Right lobe of liver (tissue), 6 donors: ENCODE measurements at regions not wholly inside any gene's neighbourhood (a gene's known extent, or its start where the extent isn't known, plus 50 kb on each side); places are given as distances from the start of the nearest gene placed in this dataset.

ENCODE experiments used
- ATAC-seq, 4 donors: fragments of 200-7000 bp; cut with Tn5 transposase; one replicate each; pipeline ENCODE4 v1.9.1; 2020; ENCODE audit warnings: mild to moderate bottlenecking in 4 of 4, moderate library complexity in 4 of 4
- DNase-seq, 3 donors: peaks; one replicate each; pipeline ENCODE4 v3.0.0-alpha.2; 2020
- H3K27ac ChIP-seq, 3 donors: fragments of 200-600 bp; one replicate each; pipeline ENCODE4 v1.8.0; 2022
- H3K27me3 ChIP-seq, 2 donors: fragments of 200-600 bp; one replicate each; pipeline ENCODE4 v1.8.0; 2022
- H3K36me3 ChIP-seq, 4 donors: fragments of 200-600 bp; sonication (generic) in 1 of 4; one replicate each; pipeline versions ENCODE4 v1.5.1 to v1.8.0; 2017 to 2022; ENCODE audit warnings: control low read depth in 1 of 4
- H3K4me1 ChIP-seq, 4 donors: fragments of 200-600 bp; sonication (generic) in 1 of 4; one replicate each; pipeline versions ENCODE4 v1.5.1 to v1.8.0; 2017 to 2022; ENCODE audit warnings: control low read depth in 1 of 4
- H3K4me3 ChIP-seq, 3 donors: fragments of 200-600 bp; one replicate each; pipeline ENCODE4 v1.8.0; 2022
- H3K9me3 ChIP-seq, 4 donors: fragments of 200-600 bp; sonication (generic) in 1 of 4; one replicate each; pipeline versions ENCODE4 v1.5.1 to v1.8.0; 2017 to 2022; ENCODE audit warnings: control low read depth in 1 of 4
- POLR2A ChIP-seq: fragments of 450-650 bp; IDR thresholded peaks from one replicate; pipeline ENCODE4 v1.6.1; 2017; ENCODE audit warnings: antibody characterized with exemption, mild to moderate bottlenecking
- WGBS: methylation state at CpG from one replicate; pipeline ENCODE4 v1.1.6; 2018; ENCODE audit warnings: low coverage, low lambda C conversion rate; ENCODE audit not compliant: insufficient coverage; ENCODE audit errors: missing lambda C conversion rate; 5-methylcytosine and 5-hydroxymethylcytosine counted together
- intact Hi-C, 2 donors: fragments of 100-400 bp; cut with DNase I; formaldehyde crosslinking; loops; one replicate each; pipeline versions ENCODE4 v1.11.2 to v1.14.1; 2022
- TF ChIP-seq, protein P1 (sequence below), 4 donors: fragments of 200-600 bp in 3 of 4; fragments of 450-650 bp in 1 of 4; IDR thresholded peaks; one replicate each; pipeline versions ENCODE4 v1.5.1 to v1.8.0; 2016 to 2022; ENCODE audit warnings: antibody characterized with exemption in 4 of 4, mild to moderate bottlenecking in 2 of 4
- donor health status: DM: no; HTN: yes; CAD: no.
- donor health status: DM: no; HTN: no; CAD: no.
- donor health status: DM: no; HTN: no; CAD: no.
- donor health status: DM: no; HTN: yes; CAD: no.
- donor health status: DM: no; HTN: yes; CAD: no.

DNA sequence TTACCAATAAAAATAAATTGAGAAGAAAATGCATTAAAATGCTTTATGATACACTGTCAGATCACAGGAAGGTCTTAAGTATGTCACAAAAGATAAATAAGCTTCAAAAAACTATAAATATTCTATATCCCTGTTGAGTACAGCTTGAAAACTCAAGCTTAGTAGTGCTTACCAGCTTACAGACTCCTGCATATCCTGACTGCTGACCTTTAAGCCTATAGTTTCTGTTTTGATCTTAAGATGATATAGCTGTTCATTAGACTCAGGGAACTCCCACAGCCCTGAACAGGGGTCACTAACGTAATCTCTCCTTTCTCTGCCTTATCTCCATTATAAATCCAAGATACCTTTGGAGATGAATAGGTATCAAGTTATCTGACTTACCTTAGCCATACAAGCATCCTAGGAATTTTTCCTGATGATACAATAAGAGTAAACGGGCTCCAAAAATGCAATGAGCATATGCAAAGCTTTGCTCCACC, 93.7 kb upstream of the RBBP8 start:
- Histone ChIP-seq H3K36me3 (no peaks in the 10 kb centered on the region), H3K9me3 (no peaks in the 10 kb centered on the region), H3K4me3 (no peak overlapping the region), H3K27me3 (no peaks in the 10 kb centered on the region), H3K27ac (no peak overlapping the region), H3K4me1 (no peaks in the 10 kb centered on the region)
- no peak for TF ChIP-seq POLR2A
- TF ChIP-seq, protein P1, sequence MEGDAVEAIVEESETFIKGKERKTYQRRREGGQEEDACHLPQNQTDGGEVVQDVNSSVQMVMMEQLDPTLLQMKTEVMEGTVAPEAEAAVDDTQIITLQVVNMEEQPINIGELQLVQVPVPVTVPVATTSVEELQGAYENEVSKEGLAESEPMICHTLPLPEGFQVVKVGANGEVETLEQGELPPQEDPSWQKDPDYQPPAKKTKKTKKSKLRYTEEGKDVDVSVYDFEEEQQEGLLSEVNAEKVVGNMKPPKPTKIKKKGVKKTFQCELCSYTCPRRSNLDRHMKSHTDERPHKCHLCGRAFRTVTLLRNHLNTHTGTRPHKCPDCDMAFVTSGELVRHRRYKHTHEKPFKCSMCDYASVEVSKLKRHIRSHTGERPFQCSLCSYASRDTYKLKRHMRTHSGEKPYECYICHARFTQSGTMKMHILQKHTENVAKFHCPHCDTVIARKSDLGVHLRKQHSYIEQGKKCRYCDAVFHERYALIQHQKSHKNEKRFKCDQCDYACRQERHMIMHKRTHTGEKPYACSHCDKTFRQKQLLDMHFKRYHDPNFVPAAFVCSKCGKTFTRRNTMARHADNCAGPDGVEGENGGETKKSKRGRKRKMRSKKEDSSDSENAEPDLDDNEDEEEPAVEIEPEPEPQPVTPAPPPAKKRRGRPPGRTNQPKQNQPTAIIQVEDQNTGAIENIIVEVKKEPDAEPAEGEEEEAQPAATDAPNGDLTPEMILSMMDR (IDR thresholded peaks at IDR 0.05) = no peak
- intact Hi-C loops = no loop called here
- WGBS = 80% methylated on average over 2 of the region's 2 CpGs
- ATAC-seq (no peak), DNase-seq (no peak)

DNA sequence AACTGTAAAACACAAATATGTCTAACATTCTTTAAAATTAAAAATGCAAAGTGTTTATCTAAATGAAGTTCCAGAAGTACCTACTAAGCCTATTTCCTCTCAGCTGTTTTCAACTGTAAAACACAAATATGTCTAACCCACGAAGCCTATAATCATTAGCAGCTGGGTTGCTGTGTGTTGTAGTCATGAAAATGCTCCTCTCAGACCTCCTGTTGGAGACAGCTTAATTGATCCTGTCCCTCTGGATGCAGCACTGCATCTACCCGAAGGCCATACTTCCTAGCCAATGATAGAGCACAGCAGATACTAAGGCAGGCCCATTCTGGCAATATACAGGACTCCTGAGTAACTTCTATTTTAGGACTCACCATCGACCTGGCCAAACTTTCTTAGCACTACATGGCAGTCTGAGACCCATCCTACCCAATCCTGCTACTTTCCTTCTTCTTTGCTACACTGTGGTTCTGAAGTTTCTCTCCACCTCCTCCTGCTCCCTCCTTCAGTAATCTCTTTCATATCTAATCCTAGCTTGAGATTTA, 92.5 kb upstream of the RBBP8 start:
- no peak for TF ChIP-seq POLR2A
- TF ChIP-seq, protein P1 (IDR thresholded peaks at IDR 0.05) = no peak
- Histone ChIP-seq H3K27me3 (no peaks in the 10 kb centered on the region), H3K4me1 (no peaks in the 10 kb centered on the region), H3K9me3 (no peaks in the 10 kb centered on the region), H3K36me3 (no peaks in the 10 kb centered on the region), H3K4me3 (no peak overlapping the region), H3K27ac (no peak overlapping the region)
- ATAC-seq = no peak
- WGBS = 93% methylated on average over 3 of the region's 3 CpGs
- intact Hi-C loops = loop anchor here in 1 of 2 donors (10.0 kb wide), 1 partner anchor 144 kb away; no protein-coding TSS in a partner anchor
- DNase-seq = no peak

DNA sequence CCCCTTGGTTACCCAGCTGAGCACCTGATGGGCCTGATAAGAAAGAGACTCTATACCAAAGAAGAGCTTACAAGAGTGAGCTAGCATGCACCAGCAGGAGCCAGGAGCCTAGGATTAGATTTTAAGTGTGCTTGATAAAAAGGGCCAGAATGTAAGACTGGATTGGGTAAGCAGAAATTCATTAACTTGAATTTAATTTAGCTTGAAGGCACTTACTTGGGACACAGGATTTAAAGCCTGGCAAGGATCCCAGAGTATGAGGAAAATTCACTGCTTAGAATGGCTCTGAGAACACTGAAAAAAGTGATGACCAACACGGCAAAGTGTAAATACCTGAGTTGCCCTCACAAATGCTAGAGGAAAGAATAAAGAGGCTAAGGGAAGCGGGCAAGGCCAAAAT, 91.3 kb upstream of the RBBP8 start:
- 62% methylated on average over 1 of the region's 2 CpGs for WGBS
- no peaks in the 10 kb centered on the region for H3K27me3 ChIP-seq
- ATAC-seq (no peak), DNase-seq (no peak)
- TF ChIP-seq POLR2A = no peak
- TF ChIP-seq, protein P1 (IDR thresholded peaks at IDR 0.05) = no peak
- no peak overlapping the region for H3K4me3 ChIP-seq
- no peaks in the 10 kb centered on the region for H3K36me3 ChIP-seq
- H3K9me3 ChIP-seq = no peaks in the 10 kb centered on the region
- no peak overlapping the region for H3K27ac ChIP-seq
- intact Hi-C loops = loop anchor here in 1 of 2 donors (10.0 kb wide), 1 partner anchor 143 kb away; no protein-coding TSS in a partner anchor
- H3K4me1 ChIP-seq = peaks cover 0 to 7% (median 0%) of the 10 kb centered on the region in 4 donors

DNA sequence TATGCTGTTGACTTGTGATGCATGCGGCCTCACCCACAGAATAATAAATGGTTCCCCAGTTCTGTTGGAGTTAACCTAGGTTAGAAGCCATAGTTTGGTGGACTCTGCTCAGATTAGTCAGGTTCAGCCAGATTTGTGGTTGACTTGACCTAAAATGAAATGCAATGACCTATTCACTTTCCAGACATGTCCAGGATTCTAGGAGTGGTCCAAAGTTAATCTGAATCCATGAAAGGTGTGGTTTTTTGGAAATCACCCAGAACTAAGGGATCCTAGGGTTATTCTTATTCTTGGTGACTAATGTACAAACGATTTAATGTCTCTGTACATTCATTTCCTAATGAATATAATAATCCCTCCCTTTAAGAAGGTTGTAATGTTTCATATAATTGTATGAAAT, 88.9 kb upstream of the RBBP8 start:
- intact Hi-C loops = loop anchor here in 1 of 2 donors (10.0 kb wide), 1 partner anchor 141 kb away; no protein-coding TSS in a partner anchor
- H3K4me3 ChIP-seq = no peak overlapping the region
- no peaks in the 10 kb centered on the region for H3K9me3 ChIP-seq
- H3K27me3 ChIP-seq = no peaks in the 10 kb centered on the region
- no peak for TF ChIP-seq POLR2A
- TF ChIP-seq, protein P1 (IDR thresholded peaks at IDR 0.05) = no peak
- WGBS = 68% methylated on average over 2 of the region's 2 CpGs
- ATAC-seq (no peak), DNase-seq (no peak)
- H3K36me3 ChIP-seq = no peaks in the 10 kb centered on the region
- no peak overlapping the region for H3K27ac ChIP-seq
- H3K4me1 ChIP-seq = peaks cover 0 to 7% (median 0%) of the 10 kb centered on the region in 4 donors
